Panc1 (cell line): ENCODE measurements at regions not wholly inside any gene's neighbourhood (a gene's known extent, or its start where the extent isn't known, plus 50 kb on each side); places are given as distances from the start of the nearest gene placed in this dataset.

ENCODE experiments used
- ATAC-seq: fragments of 200-7000 bp; cut with Tn5 transposase; 2 replicates; pipeline ENCODE4 v1.9.1; 2020; ENCODE audit warnings: mild to moderate bottlenecking, moderate library complexity
- BruUV-seq: library from RNA; stranded (reverse); fragments of 400-500 nt; replicated peaks from 2 replicates; lab custom pipeline; 2021; lab: Mats Ljungman, UMichigan
- CTCF ChIA-PET: fragments of 300-600 bp; sonication (Branson Sonifier 250); formaldehyde crosslinking; loops from one replicate; lab custom pipeline; 2022; ENCODE audit warnings: antibody characterized with exemption; lab: Charles Lee
- POLR2A ChIA-PET: fragments of 300-600 bp; sonication (Branson Sonifier 250); formaldehyde crosslinking; loops from one replicate; lab custom pipeline; 2022; ENCODE audit warnings: antibody characterized with exemption; lab: Charles Lee
- DNase-seq: peaks from one replicate; pipeline ENCODE4 v3.0.0-alpha.2; 2010; ENCODE audit warnings: low read depth, low spot score
- H3K27ac ChIP-seq: 2 replicates; pipeline ENCODE4 v1.5.1; 2011; ENCODE audit warnings: mild to moderate bottlenecking, low read length, inconsistent platforms
- H3K27me3 ChIP-seq: fragments of 200-500 bp; sonication (Bioruptor generic); 2 replicates; pipeline ENCODE4 v1.6.0; 2014; ENCODE audit warnings: low read length, inconsistent platforms; ENCODE audit not compliant: control insufficient read depth, insufficient read depth
- H3K36me3 ChIP-seq: fragments of 200-500 bp; sonication (Bioruptor generic); 2 replicates; pipeline ENCODE4 v1.5.1; 2014; ENCODE audit warnings: inconsistent platforms, mild to moderate bottlenecking, low read length, moderate library complexity; ENCODE audit not compliant: control insufficient read depth, insufficient read depth
- H3K4me1 ChIP-seq: 2 replicates; pipeline ENCODE4 v1.5.1; 2011; ENCODE audit warnings: inconsistent platforms, mild to moderate bottlenecking, low read length, moderate library complexity; ENCODE audit not compliant: control insufficient read depth, insufficient read depth
- H3K4me3 ChIP-seq, 2 experiments: 2 replicates each; pipeline ENCODE4 v1.5.1; 2011 to 2012; ENCODE audit warnings: low read depth in 2 of 2, low read length in 2 of 2, mild to moderate bottlenecking in 2 of 2, inconsistent platforms in 1 of 2, moderate library complexity in 1 of 2
- H3K9me3 ChIP-seq: fragments of 200-500 bp; sonication (Bioruptor generic); 2 replicates; pipeline ENCODE4 v1.5.1; 2014; ENCODE audit warnings: low read depth, mild to moderate bottlenecking, inconsistent platforms, low read length, moderate library complexity; ENCODE audit not compliant: control insufficient read depth, insufficient read depth
- POLR2AphosphoS5 ChIP-seq: IDR thresholded peaks from 2 replicates; pipeline ENCODE4 v1.6.1; 2012; ENCODE audit warnings: mild to moderate bottlenecking, low read depth, low read length, moderate library complexity
- SIN3A ChIP-seq: IDR thresholded peaks from 2 replicates; pipeline ENCODE4 v1.6.1; 2012; ENCODE audit warnings: low read depth, mild to moderate bottlenecking, low read length, moderate library complexity, borderline replicate concordance; ENCODE audit not compliant: insufficient read depth
- TCF7L2 ChIP-seq: IDR thresholded peaks from 2 replicates; pipeline ENCODE4 v1.6.1; 2011; ENCODE audit warnings: mild to moderate bottlenecking, low read depth, low read length, inconsistent platforms
- in situ Hi-C: cut with HindIII; loops from 2 replicates; pipeline ENCODE4 v1.10.0; 2016; ENCODE audit warnings: low sequenced_read_pairs, low pct_unique_long_range_greater_than_20kb
- intact Hi-C: fragments of 100-400 bp; cut with micrococcal nuclease; formaldehyde crosslinking; loops from one replicate; pipeline ENCODE4 v1.10.0; 2022; ENCODE audit not compliant: unreplicated experiment
- TF ChIP-seq, protein P1 (sequence below), 2 experiments: IDR thresholded peaks; 2 replicates each; pipeline ENCODE4 v1.6.1; 2011 to 2012; ENCODE audit warnings: low read depth in 2 of 2, control low read depth in 1 of 2, low read length in 1 of 2, mild to moderate bottlenecking in 1 of 2, moderate library complexity in 1 of 2; ENCODE audit not compliant: insufficient read depth in 1 of 2
- TF ChIP-seq, protein P2 (sequence below): fragments of 450-650 bp; IDR thresholded peaks from 2 replicates; pipeline ENCODE4 v1.5.1; 2017; ENCODE audit warnings: mild to moderate bottlenecking

DNA sequence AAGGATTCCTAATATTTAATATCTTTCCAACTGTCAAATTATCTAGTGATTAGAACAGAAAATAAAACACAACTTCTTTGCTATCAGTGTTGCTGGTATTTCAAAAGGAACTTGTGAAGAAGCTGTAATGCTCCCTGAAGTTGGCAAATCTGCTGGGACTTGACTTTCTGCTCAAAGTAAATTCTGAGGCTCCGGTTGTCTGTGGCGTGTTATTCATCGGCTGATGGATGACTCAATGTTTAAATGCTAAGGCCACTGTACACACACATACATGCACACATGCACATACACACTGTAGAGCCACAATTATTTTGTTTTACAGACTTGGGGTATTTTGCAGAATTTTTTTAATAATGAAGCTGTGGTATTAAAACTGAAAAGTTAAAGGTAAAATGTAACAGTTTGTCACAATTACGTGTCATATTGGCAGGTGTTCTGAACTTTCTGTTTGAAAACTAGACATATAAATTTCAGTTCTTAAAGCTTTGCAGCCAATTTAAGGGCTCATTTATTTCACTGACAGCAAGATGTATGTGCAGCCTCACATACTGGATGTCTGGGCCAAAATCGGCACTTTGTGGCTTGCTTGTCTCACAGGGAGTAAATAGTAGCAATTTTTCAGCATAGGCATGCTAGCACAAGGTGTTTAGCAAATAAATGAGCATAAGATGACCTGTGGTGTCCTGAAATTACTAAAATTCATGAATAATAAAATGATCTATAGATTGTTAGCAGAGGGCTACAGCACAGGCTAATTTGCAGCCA is 1691.7 kb upstream of the PCDH20 start:
- H3K4me1 ChIP-seq: no peaks in the 10 kb centered on the region
- BruUV-seq: no TSS peak
- ChIA-PET POLR2A (no interaction called here), CTCF (no interaction called here)
- intact Hi-C loops: no loop called here
- in situ Hi-C loops: no loop called here
- H3K4me3 ChIP-seq: no peak overlapping the region
- DNase-seq (no peak), ATAC-seq (no peak)
- TF ChIP-seq, protein P1, sequence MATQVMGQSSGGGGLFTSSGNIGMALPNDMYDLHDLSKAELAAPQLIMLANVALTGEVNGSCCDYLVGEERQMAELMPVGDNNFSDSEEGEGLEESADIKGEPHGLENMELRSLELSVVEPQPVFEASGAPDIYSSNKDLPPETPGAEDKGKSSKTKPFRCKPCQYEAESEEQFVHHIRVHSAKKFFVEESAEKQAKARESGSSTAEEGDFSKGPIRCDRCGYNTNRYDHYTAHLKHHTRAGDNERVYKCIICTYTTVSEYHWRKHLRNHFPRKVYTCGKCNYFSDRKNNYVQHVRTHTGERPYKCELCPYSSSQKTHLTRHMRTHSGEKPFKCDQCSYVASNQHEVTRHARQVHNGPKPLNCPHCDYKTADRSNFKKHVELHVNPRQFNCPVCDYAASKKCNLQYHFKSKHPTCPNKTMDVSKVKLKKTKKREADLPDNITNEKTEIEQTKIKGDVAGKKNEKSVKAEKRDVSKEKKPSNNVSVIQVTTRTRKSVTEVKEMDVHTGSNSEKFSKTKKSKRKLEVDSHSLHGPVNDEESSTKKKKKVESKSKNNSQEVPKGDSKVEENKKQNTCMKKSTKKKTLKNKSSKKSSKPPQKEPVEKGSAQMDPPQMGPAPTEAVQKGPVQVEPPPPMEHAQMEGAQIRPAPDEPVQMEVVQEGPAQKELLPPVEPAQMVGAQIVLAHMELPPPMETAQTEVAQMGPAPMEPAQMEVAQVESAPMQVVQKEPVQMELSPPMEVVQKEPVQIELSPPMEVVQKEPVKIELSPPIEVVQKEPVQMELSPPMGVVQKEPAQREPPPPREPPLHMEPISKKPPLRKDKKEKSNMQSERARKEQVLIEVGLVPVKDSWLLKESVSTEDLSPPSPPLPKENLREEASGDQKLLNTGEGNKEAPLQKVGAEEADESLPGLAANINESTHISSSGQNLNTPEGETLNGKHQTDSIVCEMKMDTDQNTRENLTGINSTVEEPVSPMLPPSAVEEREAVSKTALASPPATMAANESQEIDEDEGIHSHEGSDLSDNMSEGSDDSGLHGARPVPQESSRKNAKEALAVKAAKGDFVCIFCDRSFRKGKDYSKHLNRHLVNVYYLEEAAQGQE (IDR thresholded peaks at IDR 0.05; ENCODE audit: insufficient read depth in 1 of 2, low read depth in 2 of 2, low read length in 1 of 2): no peak
- TF ChIP-seq TCF7L2 (no peak), SIN3A (no peak), POLR2AphosphoS5 (no peak)
- TF ChIP-seq, protein P2, sequence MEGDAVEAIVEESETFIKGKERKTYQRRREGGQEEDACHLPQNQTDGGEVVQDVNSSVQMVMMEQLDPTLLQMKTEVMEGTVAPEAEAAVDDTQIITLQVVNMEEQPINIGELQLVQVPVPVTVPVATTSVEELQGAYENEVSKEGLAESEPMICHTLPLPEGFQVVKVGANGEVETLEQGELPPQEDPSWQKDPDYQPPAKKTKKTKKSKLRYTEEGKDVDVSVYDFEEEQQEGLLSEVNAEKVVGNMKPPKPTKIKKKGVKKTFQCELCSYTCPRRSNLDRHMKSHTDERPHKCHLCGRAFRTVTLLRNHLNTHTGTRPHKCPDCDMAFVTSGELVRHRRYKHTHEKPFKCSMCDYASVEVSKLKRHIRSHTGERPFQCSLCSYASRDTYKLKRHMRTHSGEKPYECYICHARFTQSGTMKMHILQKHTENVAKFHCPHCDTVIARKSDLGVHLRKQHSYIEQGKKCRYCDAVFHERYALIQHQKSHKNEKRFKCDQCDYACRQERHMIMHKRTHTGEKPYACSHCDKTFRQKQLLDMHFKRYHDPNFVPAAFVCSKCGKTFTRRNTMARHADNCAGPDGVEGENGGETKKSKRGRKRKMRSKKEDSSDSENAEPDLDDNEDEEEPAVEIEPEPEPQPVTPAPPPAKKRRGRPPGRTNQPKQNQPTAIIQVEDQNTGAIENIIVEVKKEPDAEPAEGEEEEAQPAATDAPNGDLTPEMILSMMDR: no peak
- H3K9me3 ChIP-seq: no peaks in the 10 kb centered on the region
- no peaks in the 10 kb centered on the region for H3K27me3 ChIP-seq
- H3K27ac ChIP-seq: no peak overlapping the region
- no peaks in the 10 kb centered on the region for H3K36me3 ChIP-seq

DNA sequence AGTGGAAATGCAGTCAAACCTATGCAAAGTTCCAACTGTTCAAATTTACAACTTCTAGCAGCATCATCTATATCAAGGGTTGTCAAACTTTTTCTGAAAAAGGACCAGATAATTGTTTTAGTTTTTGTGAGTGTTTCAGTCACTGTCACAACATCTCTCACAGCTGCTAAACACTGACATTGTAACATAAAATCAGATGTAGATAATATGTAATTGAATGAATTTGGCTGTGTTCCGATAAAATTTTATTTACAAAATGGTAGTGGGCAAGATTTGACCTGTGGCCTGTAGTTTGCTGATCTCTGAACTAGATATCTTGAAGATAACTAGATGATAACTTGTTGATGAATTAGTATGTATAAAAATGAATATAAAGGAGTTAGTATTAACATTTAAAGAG is 1679.1 kb upstream of the PCDH20 start:
- in situ Hi-C loops: no loop called here
- ATAC-seq (no peak), DNase-seq (no peak)
- intact Hi-C loops: no loop called here
- no peaks in the 10 kb centered on the region for H3K4me1 ChIP-seq
- POLR2A ChIA-PET: no interaction called here
- CTCF ChIA-PET: no interaction called here
- no peaks in the 10 kb centered on the region for H3K27me3 ChIP-seq
- H3K4me3 ChIP-seq: no peak overlapping the region
- no peaks in the 10 kb centered on the region for H3K9me3 ChIP-seq
- no peak overlapping the region for H3K27ac ChIP-seq
- no TSS peak for BruUV-seq
- H3K36me3 ChIP-seq: no peaks in the 10 kb centered on the region
- TF ChIP-seq POLR2AphosphoS5: no peak
- TF ChIP-seq, protein P2: no peak
- TF ChIP-seq SIN3A: no peak
- no peak for TF ChIP-seq TCF7L2
- TF ChIP-seq, protein P1 (IDR thresholded peaks at IDR 0.05; ENCODE audit: insufficient read depth in 1 of 2, low read depth in 2 of 2, low read length in 1 of 2): no peak
